HG03175 (cell line): ENCODE measurements at regions not wholly inside any gene's neighbourhood (a gene's known extent, or its start where the extent isn't known, plus 50 kb on each side); places are given as distances from the start of the nearest gene placed in this dataset.

Experiments
- ATAC-seq: cut with Tn5 transposase; IDR thresholded peaks from one replicate; pipeline ENCODE4 v1.9.1; 2021; ENCODE audit warnings: mild to moderate bottlenecking, moderate library complexity; ENCODE audit not compliant: unreplicated experiment

DNA sequence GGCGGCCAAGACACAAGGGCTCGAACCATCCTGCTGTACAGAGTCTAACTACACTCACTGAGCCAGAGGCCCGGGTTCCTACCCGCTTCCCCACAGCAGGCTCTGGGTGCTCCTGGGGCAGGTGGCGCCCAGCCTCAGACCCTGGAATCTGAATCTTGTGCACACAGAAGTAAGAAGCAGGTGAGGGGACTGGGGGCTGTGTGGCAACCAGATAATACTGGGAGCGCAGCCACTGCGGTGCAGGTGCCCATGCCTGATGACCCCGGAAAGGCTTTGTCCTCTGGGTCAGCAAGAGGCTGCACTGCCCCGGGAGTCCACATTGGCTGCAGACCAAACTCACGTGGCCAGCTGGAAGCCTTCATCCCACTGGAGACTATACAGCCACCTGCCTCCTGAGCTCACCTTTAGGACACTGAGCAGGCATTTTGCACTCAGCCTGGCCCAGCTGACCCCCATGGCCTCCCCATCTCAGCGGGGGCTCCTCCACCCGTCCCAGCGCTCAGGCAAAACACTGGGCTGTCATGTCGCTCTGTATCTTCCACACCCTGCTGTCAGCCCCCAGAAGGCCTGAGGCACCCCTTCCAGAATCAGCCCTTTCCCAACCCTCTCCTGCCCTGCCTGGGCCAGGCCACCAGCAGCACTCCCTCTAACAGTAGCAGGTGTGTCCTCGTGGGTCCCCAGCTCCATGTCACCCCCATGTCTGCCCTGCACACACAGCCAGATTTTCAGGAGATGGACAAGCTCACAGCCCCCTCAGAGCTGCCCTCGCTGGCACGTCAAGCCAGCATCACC, 101.0 kb upstream of the IQSEC1 start:
- no peak for ATAC-seq

- no peak for ATAC-seq
Measured at GRCh38 chr3:13173186-13173585, 100.0 kb upstream of the IQSEC1 start.

- no peak for ATAC-seq
Measured at GRCh38 chr3:13172644-13173013, 99.4 kb upstream of the IQSEC1 start.

DNA sequence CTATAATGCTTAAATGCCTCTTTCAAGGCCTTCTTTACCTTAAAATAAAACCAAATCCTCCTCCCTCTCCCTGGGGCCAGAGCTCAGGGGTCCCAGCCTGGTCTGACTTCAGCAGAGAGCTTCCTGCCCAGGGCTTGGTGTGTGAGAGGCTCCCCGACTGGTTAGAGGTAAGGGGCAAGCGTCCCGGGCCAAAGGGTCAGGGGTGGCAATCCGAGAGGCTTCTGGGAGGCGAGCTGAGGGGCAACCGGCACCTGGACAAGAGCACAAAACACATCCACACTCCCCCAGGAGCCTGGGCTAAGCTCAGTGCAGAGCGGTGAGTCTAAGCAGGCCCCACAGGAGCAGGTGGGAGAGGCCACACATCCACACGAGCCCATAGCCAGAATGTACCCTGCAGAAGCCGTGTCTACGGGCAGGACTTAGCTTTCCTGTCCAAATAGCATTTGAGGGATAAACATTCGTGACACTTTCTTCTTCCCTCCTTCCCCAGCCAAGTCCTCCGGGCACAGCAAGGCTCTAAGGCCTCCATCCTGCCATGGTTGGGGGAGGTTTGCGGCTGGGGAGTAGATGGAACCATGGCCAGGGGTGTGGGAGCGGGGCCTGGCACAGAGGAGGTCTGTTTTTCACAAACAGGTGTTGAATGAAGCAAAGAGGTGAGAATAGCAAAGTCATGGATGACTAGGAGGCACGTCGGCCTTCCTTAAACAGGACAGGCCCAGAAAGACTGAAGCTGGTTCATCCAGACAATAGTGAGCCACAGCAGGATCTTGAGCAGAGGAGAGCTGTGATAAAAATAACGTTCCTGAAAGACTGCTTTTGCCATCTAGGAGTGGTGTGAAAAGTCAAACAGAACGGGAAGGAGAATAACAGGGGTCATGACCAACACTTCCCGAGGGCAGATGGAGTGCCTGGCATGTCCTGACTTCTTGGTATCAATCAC, 98.7 kb upstream of the IQSEC1 start:
- ATAC-seq, result no peak

GRCh38 chr3:13170317-13170716, 97.1 kb upstream of the IQSEC1 start:
- ATAC-seq, result no peak

GRCh38 chr3:13168391-13168790, 95.2 kb upstream of the IQSEC1 start:
- no peak for ATAC-seq

DNA sequence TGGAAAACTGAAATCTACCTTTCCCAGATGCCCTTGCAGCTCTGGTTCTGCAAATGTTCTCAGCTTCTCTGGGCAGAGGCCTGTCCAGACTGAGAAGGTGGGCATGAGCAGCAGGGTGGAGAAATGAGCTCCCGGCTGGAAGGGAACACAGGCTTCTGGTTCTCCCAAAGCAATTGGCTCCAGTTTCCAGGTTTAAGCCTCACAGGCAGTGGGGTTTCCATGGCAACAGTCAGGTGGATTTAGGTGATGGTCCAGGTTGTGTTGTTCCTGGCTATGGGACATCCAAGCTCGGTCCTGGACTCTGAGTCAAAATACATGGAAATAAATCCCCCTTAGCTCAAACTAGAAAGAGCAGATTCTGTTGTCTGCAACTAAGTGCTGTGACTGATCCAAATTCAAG, 94.6 kb upstream of the IQSEC1 start:
- ATAC-seq, result no peak

GRCh38 chr3:13167064-13167743, 94.0 kb upstream of the IQSEC1 start:
- no peak for ATAC-seq

- no peak for ATAC-seq
Measured at GRCh38 chr3:13166243-13167063, 93.2 kb upstream of the IQSEC1 start.

- no peak for ATAC-seq
Measured at GRCh38 chr3:13165576-13165975, 92.3 kb upstream of the IQSEC1 start.

- no peak for ATAC-seq
Measured at GRCh38 chr3:13164893-13165492, 91.8 kb upstream of the IQSEC1 start.

DNA sequence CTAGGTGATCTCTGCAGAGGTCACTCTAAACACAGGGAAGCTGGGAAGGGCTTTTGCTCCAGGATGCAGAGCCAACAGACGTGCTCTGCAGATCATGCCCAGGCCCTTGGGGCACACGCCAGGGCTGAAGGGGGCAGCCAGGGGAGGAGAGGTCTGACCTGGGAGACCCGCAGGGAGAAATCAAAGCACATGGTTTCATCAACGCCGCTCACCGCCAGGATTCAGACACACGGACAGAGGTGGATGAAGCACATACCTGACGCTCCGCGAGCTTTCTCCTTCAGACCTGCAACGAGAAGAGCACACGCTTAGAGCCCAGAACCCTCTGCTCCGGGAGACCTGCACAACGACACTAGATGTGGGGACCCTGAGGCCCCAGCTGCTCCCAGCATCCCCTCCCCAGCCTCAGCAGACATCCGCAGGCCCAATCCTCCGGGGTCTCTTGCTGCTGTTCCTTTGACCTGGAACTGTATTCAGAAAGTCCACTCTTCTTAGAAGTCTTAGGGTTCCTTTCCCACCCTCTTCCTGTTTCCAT, 90.7 kb upstream of the IQSEC1 start:
- no peak for ATAC-seq

DNA sequence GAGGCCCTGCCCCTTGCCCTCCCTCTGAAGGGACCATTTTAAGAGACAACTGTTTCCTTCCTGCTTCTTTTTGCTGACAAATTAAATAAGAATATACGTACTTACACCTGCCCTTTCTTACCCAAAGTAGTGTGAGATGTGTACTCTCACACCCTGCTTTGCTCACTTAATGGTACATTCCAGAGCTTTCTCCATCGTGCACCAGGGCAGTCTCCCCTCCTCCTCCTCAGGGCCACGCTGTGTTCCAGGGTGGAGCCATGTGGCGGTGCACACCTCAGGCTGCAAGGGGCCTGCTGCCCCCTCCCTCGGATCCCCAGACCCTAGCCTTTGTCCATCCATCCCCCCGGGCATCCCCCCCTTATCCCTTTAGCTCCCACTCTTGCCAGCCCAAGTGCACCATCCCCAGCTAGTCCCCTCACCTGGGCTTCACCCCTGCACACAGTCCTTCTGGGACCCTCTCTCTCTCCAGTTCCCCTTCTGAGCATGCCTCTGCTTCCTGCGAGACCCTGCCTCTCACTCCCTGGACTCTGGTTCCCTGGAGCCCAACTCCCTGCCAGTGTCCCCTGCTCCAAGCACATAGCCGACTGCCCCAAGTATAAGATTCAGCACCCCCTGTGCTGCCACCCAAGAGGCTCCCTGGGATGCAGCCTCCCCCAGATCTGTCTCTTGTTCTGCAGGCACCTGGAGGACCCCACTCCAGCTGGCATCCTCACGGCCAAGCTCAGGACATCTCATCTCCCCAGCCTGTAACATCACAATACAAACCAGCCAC, 89.5 kb upstream of the IQSEC1 start:
- ATAC-seq, result no peak

GRCh38 chr3:13161771-13162535, 88.7 kb upstream of the IQSEC1 start:
- no peak for ATAC-seq

DNA sequence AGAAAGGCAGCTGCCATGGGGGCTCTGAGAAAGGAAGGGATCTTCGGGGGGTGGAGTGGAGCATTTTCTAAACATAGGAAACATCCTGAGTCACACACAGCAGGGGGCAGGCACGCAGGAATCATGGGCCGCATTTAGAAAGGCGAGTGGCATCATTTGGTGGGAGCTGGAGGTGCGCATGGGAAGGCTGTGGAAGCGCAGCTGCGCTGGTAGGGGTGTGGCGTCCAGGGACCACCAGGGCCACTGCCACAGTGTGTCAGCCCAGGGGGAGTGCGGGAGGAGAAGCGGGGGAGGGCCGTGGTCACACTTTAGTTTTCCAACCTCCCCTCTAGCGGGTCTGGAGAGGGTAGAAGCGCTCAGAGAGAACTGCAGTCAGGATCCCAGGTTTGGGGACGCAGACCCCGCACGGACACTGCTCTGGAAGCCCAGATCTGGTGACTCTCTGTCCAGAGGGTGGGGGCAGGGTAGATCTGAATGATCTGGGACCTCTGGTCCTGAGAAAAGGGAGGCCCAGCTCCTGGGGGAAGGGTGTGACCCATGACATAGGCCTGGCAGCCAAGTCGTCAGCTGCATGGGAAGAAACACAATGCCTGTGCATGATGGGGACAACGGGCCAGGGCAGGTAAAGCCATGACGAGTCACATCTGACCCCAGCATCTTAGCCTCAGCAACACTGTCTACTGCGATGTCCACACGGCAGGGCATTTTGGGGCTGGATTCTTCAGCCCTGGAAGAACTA, 88.0 kb upstream of the IQSEC1 start:
- no peak for ATAC-seq

- ATAC-seq, result no peak
Measured at GRCh38 chr3:13160619-13161018, 87.4 kb upstream of the IQSEC1 start.

- no peak for ATAC-seq
Measured at GRCh38 chr3:13159890-13160289, 86.7 kb upstream of the IQSEC1 start.

- no peak for ATAC-seq
Measured at GRCh38 chr3:13158871-13159270, 85.6 kb upstream of the IQSEC1 start.
